Raji (cell line): ENCODE measurements at regions not wholly inside any gene's neighbourhood (a gene's known extent, or its start where the extent isn't known, plus 50 kb on each side); places are given as distances from the start of the nearest gene placed in this dataset.
A peak's percentile ranks its signal among the peaks of the same experiment; 100 is the strongest.

Source experiments
- POLR2A ChIP-seq: IDR thresholded peaks from 2 replicates; pipeline ENCODE4 v1.6.1; 2011; ENCODE audit warnings: low read depth, low read length, control low read depth; ENCODE audit not compliant: insufficient read depth

DNA sequence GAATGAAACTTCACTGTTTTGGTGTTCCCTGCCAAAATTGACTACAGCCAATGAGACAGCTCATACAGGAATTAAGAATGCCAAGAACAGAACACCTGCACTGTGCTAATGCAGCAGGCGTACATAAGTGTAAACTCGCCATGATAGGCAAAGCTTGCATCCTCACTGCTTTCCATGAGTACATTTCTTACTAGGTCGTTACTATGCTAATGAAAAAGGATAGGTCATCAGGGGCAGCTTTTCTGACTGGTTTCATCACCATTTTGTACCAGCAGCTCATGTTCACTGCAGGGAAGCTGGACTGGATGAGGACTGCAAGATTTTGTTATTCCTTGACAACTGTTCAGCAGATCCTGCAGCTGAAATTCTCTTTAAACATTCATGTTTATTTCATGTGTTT lies 1383.8 kb downstream of the EFNB2 start:
- no peak for TF ChIP-seq POLR2A

DNA sequence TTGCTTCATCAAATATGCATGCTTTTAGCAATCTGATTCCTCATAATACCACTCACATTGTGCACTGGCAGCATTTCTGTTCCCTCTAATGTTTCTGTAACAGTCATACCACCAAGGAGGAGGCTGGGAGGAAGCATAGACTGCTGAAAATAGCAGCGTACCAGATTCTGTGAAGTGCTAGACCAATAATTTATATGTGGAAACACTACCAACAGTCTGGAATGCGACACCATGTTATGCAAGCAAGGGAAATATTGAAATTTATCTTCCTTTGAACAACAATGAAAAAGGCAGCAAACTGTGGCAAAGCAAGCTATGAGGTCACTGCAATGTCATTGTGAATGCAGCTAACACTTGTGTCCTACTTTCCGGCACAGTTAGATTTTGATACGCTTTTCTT lies 1388.0 kb downstream of the EFNB2 start:
- TF ChIP-seq POLR2A: no peak

DNA sequence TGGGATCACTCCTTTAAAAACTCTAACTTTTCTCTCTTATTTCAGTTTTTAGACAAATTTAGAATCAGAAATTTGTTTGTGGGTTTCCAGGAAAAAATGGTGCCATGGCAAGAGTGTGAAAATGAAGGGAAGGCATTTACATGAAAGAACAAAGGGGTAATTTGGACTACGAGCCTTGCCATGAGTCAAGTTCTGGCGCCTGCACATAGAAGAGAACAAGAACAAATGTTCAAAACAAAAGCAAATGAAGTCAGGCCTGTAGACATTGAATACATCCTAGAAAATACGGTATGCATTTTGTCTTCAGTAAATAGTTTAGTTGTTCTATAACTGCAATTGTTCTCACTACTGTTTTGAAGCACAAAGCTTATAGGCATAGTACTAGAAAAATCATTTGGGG lies 1390.5 kb downstream of the EFNB2 start:
- no peak for TF ChIP-seq POLR2A

DNA sequence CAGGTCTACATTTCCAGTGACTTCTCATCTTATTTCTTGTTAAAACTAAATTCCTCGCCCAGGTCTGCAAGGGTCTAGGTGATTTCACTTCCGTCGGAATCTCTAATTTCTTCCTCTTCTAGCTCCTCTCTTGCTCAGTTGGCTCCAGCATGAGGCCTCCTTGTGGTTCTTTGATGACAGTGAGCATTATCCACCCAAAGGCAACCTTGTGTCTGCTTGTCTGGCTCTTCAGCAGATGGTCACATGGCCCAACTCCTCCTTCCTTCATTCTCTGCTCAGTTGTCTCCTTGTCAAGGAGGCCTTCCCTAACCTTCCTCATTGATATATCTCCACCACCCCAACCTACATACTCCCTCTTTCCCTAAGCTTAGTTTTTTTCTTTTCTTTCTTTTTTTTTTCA lies 1391.4 kb downstream of the EFNB2 start:
- TF ChIP-seq POLR2A: no peak

DNA sequence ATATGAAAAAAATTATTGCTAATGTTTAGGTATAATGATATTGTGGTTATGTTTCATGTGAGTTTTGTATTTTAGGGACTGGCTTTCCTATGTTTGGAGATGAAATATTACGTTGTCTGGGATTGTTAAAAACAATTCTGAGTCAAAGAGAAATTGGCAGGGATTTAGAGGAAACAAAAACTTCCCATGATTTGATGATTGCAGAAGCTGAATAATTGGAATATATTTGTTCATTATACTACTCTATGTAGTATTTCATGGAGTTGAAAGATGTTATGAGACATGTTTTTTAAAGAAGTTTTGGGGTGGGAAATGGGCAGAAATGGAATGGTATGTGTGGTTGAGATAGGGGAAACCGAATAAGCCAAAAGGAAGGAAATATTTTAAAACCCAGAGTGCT lies 1392.9 kb downstream of the EFNB2 start:
- TF ChIP-seq POLR2A: no peak

DNA sequence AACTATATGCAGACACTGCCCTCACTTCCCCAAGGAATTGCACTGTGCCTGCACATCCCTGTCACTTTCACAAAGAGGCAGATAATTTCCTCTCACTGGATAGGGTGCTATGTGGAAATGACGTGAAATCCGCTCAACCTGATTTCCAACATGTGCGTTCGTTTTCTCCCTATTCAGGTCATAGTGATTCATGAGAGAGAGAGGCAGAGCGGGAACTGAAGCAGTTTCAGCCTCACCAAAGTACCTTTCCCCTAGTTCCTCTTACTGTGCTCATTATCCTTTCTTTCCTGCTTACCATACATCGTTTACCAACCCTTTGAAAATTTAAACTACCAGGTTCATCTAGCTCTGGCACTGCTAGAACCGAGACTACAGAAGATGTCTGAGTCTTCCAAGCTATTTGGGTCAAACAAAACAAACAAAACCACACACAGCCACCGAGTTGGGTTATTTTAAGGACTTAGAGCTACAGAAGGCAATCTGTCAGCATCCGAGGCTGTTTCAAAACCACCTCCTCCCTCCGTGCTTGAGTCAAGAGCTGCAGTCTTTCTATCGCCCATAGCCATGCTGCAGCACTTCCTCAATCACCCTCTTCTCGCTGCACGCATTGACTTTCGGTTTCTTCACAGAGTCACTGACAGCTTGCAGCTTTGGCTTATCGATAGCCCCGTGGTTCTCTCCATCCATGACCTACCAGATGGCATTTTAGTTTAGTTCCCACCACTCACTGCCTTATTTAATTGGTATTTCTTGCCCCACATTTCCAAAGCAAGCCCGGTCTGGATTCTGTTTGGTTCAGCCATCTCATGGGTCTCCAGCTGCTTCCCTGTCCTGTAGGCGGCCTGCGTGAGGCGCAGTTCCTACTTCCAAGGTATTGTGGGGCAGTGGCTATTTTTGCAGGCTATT lies 1395.8 kb downstream of the EFNB2 start:
- peak; percentile 29; the same call in 1 of the 2 replicates for TF ChIP-seq POLR2A

DNA sequence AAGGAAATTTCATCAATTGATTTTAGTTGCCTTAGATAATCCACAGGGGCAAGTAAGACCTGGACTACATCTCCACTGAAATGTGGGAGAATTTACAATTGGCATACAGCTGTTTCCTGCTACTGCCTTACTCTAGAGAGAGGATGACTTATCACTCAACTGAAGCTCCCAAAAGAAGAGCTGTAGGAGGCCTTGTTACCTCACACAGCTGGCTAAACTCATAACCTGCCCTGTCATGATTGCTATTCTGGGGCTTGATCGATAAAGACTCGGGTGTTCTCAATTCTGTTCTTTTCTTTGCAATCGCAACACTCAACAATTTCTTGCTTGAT lies 1396.4 kb downstream of the EFNB2 start:
- no peak for TF ChIP-seq POLR2A

DNA sequence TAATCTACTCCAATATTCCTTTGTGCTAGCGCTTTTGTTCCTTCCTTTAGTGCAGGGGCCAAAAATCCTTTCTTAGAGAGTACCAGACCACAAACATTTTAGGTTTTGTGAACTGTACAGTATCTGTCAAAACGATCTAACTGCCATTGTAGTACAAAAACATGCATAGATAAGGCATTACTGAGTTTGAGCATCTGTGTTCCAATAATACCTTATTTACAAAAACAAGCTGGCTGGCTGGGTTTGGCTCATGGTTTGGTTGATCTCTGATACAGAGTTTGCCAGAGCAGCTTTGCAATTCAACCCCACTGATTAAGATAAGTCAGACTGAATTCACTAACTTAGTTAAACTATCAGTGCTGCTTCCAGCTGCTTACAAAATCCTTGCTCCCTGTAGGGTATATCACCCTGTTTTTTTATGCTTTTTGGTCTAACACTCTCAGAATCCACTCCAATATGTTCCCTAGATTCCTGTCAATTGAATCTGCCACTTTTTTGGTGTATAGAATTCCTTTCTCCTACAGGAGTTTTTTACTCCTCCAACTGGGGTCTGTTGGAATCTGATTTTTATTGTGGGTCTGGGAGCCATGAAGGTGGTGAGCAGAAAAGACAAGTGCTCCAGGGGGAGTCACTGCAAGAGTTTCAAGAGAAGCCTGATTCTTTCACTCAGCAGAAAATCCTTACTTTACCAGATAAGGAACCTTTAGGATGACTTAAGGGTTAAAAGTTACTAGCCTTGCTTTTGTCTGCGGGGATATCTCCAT lies 1399.4 kb downstream of the EFNB2 start:
- no peak for TF ChIP-seq POLR2A

DNA sequence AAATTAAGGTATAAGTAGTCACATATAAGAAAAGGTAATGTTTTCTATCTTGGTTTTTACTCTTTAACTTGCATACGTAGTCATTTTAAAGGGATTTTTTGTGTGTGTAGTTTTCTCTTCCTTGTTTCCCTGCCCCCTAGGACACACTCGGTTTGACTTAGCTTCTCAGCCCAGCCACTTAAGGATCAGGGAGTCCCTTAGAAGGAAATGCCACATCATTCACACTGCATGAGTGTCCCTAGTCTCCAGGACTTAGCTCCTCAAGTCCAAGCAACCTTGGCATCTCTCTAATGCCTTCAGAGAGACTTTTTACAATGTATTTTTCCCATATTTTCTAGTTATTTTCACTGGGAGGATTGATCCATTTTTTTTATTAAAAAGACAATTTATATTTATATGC lies 1407.7 kb downstream of the EFNB2 start:
- no peak for TF ChIP-seq POLR2A

DNA sequence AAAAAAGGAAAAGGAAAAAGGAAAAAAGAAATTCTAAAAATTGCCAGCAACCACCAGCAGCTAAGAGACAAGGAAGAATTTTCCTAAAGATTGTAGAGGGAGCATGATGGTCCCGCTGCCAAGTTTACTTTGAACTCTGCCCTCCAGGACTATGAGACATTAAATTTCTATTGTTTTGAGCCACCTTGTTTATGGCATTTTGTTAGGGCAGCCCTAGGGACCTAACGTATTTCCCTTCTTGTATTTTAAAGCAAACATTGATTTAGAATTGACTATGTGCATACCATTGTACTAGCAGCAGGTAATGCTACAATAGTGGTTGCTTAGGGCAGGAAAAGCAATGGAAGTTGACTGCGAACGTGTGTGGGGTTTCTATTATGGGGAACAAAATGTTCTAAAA lies 1414.2 kb downstream of the EFNB2 start:
- no peak for TF ChIP-seq POLR2A

DNA sequence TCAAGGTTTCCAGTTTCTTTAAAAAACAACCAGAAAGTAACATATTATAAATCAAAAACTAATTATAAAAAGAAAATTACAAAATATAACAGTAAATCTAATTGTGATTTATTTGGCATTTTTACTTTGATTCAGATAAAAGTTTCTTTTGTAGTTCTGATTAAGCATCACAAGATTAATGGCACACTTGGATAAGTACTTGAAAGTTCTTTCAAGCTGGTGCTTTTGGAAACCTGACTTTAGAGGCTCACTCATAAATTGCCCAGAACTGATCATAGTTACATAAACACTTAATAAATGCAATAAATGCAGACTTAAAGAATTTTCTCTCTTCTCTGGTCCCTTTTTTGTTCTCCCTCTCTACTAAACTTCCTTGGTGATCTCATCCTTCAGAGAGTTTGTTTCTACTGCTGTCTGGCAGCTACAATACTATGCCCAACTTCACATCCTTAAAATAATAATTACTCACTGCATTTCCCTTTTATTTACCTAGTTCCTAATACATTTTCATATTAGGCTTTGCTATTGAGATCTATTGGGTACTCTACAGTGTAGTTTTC lies 1417.0 kb downstream of the EFNB2 start:
- no peak for TF ChIP-seq POLR2A

DNA sequence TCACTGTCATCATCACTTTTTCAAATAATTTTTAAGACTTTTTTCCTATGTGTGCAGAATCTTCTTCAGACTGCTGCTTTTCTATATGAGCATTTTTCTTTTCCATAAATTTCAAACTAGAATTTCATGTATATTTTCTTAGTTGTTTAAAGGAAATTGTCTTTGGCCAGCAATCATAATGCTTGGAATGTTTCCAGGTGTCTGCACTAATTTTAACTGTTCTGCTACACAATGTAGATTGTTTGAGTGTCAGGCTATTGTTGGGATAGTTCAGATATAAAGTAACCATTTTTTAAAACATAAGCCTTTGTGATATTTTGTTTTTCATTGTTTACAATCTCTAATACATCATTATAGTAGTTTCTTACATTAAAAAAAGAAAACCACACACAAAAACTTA lies 1418.5 kb downstream of the EFNB2 start:
- no peak for TF ChIP-seq POLR2A

DNA sequence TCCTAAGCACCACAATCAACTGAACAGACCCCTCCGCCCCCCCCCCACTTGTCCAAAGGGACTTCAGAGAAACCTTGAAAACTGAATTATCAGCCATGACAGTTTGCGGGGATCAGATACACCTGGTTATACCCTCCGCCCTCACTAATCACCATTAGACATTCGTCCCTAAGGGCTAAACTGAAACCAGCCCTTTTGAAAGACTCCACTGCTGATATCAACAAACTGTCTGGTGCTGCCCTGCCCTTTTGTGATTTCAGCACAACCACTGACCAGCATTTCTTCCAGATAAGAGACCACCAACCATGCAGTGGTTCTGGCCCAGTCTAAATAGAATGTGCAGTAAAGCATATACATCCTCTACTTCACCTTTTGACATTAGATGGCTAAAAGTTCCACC lies 1422.9 kb downstream of the EFNB2 start:
- TF ChIP-seq POLR2A: no peak

DNA sequence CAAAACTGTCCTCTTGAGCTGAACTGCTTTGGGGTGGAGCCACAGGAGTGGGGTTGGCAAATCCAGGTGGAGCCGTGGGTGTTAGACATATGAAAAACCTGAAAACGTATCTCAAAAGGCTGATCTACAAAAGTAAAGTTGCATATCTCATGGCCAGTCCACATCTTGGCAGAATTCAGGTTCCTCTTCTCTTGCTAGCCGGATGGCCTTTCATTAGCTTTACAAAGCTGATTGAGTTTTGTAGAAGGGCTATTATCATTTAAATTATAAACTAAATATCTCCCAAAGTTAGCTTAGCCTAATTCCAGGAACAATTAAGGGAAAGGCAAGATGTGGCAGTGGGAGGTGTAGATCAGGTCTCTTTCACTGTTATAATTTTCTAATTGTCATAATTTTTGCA lies 1427.7 kb downstream of the EFNB2 start:
- no peak for TF ChIP-seq POLR2A

DNA sequence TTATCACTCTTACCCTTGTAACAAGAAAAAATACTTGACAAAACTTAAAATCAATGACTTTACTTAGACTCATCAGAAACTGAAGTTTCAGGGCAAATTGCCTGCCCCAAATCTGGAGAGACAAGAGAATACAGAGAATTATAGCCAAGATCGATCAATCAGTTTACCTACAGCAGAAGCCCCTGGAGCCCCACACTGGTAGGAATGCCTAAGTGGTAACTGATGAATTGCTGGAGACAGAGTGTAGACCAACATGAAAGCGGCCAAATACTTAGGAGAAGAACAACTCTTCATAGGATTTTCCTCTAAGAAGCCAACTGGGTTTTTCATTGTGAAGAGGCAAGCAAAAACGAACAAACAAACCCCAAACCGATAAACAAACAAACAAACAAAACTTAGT lies 1430.0 kb downstream of the EFNB2 start:
- TF ChIP-seq POLR2A: no peak

DNA sequence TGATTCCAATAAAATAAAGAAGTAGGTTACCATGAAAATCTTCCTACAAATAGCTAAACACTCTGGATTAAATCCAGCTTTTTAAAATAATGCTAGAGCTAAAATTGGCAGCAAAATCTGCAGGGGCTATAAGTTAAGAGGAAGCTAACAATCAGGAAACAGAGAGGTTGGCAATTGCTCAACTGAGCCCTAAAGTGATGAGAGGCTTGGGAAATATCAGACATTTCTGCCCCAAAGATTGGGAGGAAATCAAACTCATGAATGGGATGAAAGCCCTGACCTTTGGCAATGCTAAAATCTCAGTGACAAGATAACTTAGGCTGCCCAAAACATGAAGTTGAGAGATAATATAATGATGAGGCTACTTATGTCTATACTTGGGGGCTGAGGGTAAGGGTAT lies 1437.9 kb downstream of the EFNB2 start:
- TF ChIP-seq POLR2A: no peak

DNA sequence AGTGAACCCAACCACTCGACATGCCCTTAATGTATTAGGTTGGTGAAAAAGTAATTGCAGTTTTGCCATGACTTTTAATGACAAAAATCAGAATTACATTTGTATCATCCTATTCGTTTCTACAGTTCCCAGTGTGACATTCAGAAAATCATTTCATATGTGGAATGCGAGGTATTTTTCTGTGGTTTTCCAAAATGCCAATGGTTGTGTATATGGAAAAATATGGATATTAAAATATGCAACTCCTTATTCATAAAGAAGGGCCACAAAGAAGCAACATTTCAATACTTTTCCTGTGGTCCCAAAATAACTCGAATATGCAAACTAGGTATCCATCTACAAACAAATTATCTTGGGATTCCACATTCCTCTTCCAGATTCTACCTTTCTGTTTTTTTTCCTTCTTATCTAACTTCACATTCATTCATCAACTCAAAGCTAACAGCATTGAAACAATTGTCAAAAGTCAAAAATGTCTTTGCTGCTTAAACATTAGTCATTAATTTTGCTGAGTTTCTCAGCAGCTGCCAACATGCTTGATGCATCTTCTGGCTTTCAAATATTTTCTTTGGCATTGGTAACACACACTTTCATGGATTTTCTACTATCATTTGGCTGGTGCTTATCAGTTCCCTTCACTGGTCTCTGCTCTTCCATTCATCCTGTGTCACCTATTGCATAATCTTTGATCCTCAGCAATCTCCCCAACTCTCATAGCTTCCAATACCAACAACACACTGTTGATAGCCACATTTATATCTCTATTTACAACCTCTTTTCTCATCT lies 1445.4 kb downstream of the EFNB2 start:
- no peak for TF ChIP-seq POLR2A
